Erythroblast (primary cell): ENCODE measurements at regions not wholly inside any gene's neighbourhood (a gene's known extent, or its start where the extent isn't known, plus 50 kb on each side); places are given as distances from the start of the nearest gene placed in this dataset.

ENCODE experiments used
- GATA1 ChIP-seq: IDR thresholded peaks from 2 replicates; pipeline ENCODE4 v1.6.1; 2011; ENCODE audit warnings: low read depth, mild to moderate bottlenecking, control low read depth, low read length, moderate library complexity
- POLR2A ChIP-seq: IDR thresholded peaks from 2 replicates; pipeline ENCODE4 v1.6.1; 2011; ENCODE audit warnings: mild to moderate bottlenecking, low read length

DNA sequence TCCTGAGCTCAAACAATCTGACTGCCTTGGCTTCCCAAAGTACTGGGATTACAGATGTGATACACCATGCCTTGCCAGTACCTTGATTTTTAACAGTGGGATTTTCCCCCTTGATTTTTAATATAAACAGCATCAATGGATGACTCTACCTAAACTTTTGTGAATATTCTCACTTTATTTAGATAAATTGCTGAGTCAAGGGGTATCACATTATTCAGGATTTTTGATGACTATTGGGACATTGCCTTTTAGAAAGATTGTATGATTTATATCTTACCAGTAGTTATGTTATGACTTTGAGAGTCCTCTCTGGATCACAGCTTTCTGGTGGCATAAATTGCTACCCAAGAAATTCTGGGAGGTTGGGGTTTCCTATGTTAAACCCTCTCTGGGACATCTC is 112.5 kb upstream of the SPAG17 start:
- TF ChIP-seq POLR2A (no peak), GATA1 (no peak)
